DMS153 treated with DMSO at 0.1 percent for 48 hours (cell line): ENCODE measurements at regions not wholly inside any gene's neighbourhood (a gene's known extent, or its start where the extent isn't known, plus 50 kb on each side); places are given as distances from the start of the nearest gene placed in this dataset.

ENCODE experiments used
- DNase-seq: peaks from one replicate; lab custom pipeline; 2025; ENCODE audit not compliant: unreplicated experiment; lab: John Stamatoyannopoulos, UW

DNA sequence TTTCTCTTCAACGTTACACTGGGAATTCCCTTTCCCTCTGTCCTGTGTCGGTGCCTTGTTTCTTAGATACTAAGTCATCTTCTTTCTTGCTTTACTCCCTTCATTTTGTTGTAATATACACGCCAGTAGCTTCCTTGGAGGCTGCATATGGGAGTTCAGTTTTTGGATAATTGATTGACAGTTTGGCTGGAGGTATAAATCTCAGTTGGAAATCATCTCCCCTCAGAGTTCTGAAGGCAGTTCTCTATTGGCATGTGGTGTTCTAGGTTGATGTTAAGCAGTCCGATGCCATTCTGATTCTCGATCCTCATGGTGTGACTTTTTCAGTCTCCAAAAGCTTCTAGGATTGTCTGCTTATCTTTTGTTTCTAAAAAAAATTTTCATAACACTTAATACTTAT lies 152.5 kb upstream of the GLI2 start:
- DNase-seq, result no peak

DNA sequence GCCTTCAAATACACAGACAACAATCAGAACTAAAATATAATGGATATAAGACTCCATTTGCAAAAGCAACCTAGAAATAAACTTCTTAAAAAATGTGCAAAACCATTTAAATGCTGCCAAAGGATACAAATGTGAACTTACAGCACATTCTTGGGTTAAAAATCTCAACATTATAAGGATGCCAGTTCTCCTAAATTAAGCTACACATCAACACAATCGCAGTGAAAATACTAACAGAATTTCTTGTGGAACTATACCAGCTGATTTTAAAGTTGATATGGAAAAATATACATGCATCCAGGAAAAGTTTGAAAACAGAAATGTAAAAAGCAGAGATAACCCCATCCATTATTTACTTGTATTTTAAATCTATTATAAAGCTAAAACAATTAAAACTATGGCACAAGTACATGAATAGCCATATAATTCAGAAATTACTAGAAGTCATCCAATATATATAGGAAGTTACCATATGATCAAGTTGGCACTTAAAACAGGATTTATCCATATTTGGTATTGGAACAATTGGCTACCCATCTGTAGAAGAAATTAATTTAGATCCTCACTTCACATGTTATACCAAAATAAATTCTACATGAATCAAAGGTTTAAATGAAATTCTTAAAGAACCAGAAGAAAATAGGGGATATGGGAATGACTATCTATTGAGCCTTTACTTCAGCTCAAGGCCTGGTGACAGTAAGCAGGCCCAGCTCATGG lies 151.7 kb upstream of the GLI2 start:
- no peak for DNase-seq

DNA sequence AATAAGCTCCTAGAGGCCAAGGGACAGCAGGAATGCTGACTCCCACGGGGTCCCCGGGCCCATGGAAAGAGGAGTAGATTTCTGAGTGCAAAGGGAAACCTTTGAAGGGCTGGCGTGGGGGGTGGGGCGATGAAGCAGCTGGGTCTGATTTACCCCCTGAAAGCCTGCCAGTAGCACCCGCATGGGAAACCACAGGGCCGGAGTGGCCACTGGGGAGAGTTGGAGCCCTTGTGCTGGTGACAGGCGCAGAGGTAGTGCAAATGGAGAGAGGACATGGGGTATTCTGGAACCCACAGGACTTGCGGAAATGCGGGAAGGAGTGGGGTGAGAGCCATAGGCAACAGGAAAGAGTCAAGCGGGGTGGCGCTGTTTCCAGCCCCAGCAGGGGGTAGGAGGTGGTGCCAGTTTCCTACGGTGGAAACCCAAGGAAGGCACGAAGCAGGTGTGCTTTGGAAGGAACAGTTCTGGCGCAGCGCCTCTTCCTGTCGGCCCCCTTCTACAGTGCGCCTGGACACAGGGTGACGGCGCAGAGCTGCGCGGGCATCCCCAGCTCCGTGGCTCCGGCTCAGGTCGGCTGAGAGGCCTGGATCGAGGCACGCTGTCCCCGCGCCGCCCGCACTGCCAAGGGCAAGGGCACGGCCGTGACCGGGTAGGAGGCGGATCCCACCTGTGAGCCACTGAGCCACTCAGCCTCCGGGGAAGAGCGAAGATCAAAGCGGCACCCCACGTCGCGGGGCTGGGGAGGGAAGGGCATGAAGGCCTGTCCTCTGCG lies 149.0 kb upstream of the GLI2 start:
- DNase-seq, result no peak

DNA sequence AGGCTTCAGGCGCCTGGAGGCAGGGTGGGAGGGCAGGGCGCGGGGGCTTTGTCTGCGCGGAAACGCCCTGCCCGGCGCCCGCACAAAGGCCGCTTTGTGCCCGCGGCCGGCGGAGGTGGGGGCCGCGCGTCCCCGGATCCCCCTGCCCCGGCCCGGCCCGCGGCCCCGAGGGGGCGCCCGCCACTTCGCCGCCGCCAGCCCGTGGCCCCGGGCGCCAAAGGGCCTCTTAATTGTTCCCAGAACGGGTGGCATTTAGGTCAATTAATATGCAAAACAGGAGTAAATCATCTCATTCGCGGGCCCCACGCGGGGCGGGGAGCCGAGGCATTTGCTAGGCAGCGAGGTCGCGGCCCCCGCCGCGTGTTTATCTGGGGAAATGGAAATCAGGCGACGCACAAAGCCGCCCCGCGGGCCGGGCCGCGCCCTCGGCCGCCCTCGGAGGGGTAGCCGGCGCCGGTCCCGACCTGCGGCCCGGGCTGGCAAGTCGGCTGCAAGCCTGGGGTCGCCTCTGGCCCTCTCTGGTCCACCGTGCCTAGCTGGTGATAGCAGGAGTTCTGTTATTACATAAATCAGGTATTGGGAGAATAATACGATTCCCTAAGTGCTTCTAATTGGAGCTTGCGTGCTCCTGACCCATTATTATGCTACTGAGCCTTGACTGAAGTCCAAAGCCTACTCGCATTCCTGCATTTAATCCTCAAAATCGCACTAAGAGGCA lies 148.2 kb upstream of the GLI2 start:
- no peak for DNase-seq

DNA sequence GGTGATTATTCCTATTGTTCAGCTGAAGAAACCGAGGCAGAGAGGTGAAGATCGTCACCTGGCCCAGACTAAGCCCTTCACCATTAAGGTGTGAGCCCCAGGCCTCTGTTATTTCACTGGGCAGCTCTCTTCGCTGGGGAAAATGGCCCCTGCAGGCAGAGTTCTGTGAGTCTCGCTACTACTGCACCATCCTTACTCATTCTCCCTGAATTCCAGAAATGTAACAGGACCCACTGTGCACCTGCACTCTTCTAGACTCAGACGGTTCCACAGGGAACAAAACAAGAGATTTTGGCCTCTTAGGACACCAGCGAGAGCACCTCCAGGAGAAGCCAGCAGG lies 147.7 kb upstream of the GLI2 start:
- DNase-seq, result no peak

DNA sequence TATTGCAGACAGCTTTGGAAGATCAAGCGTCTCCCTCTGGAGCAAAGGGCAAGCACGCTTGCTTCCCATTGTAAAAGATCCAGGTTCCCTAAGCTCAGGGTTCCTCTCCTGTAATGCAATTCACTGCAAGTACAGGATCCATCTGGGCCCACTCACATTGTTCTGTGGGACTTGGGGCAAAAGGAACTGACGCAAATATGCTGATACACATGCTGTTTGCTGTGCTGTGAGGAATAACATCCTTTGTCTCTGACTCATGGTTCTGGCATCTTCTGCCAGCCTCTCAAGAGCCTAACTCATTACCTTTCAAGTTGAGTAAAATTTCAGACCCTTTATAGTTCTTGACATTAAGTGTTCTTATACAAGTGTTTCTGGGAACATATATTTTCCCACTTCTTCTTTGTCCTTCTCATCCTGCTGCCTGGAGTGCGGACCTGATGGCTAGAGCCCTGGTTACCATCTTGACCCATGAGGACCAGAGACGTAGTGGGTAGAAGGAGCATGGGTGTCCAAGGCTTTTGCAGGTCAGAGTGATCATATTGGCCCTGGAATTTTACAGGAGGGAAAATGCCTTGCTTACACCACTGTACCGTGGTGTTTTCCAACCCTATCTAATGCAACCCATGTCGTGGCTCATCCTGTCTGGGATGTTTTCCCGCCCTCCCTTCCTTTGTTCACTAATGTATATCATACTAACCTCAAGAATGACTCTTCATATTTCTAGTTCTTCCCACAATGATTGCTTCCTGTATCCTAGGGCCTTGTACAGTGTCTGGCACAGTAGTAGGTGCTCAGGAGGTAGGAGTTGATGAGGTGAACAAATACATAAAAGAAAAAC lies 145.7 kb upstream of the GLI2 start:
- DNase-seq, result no peak

DNA sequence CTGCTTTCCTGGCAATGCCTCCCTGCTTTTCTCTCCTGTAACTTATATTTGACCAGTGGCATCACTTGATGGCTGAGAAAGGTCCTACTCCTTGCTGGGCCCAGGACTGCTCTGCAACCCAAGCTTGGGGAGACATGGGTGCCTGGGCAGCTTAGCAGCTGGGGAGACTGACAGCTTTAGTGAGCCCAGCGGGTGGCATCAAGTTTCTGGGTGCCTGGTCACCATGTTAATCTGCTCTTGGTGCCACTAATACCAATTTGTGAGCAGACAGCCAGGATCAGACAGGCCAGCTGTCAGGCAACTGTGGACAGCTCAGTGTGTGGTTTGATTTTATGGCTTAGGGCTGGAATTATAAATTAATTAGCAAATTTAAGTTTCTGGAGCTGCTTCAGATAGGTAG lies 144.8 kb upstream of the GLI2 start:
- DNase-seq, result no peak

DNA sequence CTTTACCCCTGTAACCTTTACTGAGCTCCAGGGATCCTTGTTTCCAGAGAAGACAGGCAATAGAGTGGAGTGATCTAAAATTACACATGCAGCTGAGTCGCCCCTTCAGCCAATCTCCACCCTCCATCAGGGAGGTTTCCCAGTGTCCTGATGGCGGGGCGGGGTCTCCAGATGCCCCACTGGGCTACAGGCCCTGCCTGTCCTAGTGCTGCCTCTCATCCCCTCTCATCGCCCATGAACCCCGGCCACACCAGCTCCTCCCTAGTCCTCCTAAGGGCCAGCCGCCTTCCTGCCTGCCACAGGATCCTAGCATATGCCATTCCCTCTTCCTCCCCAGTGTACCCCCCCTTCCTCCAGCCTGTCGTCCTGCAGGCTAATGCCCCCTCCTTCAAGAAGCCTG lies 144.1 kb upstream of the GLI2 start:
- DNase-seq, result no peak

DNA sequence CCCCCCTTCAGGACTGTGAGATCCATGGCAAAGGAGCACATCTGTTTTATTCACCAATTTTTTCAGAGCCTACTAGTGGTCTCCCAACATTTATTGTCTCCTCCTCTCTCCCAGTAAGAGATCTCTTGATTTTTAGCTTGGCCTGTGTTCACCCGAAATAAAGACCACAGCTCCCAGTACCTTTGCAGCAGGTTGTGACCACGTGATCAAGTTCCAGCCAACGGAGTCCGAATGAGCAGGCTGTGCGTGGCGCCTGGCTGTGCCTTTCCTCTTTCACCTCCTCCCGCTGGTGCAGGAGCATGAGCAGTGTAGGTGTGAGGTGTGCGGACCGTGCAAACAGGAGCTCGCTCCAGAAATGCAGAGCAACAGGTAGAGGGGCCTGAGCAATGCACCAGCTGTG lies 143.6 kb upstream of the GLI2 start:
- DNase-seq, result no peak

DNA sequence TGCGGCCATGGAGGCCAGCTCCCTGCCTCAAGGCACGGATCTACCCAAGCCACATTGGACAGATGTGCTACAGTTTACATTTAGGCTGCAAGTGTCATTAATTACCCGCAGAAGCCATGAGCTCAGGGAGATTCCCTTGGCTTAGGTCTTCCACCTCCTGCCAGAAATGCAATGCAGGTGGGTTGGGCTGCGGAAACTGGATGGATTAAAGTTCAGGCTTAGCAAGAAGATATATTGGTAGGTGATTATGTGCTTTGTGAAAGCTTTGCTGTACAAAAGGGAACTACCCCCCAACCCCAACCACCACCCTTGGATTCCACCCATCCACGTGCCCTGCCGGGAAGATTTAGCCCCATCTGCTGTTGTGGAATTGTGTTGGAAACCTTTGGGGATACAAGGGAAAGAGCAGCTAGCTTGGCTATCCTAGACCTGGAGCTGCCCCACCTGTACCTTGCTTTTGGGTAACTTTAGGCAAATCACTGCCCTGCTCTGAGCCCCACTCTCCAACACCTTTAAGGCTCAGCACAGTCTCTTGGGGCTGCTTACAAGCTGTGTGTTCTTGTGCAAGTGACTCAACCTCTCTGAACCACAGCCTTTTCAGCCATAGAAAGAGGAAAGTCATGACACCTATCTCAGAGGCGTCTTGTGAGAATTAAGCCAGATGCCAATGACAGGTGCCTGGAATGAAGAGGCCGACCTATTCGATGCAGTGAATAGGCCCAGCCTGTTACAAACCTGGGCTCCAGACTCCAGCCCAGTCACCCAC lies 141.6 kb upstream of the GLI2 start:
- DNase-seq, result no peak

DNA sequence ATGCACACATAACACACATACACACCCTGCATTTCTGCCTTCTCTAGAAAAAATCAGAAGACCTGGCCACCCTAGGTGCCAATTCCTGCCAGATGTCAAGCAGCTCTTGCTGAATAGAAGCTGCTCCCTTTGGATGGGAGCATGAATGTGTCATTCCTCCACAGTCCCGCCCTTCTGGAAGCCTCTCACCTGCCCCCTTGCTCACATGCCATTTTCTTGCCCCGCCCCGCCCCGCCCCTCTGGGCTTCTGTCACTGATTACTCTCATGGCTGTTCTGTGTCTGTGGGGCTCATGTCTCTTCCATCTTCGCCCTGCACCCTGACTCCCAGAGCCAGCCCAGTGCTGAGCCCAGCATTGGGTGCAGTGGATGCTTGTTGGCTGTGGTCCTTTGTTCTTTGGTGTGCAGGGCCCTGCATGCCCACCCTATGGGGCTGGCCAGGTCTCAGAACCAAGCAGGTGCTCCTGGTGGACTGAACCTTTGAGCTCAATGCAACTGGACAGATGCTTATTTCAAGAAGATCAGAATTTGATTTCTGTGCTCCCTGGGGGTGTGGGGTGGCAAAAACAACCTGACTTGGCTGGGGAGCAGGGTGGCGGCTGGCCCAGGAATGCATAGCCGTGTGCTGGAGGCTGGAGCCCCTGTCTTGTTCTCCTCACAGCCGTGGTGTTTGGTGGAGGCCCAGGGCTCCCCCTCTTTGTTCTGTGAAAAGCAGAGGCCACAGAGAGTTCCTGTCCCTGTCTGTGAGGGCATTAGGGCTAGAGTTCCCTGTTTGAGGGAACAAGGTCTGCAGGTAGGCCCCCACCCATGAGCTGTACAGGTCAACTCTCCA lies 140.6 kb upstream of the GLI2 start:
- DNase-seq, result no peak

DNA sequence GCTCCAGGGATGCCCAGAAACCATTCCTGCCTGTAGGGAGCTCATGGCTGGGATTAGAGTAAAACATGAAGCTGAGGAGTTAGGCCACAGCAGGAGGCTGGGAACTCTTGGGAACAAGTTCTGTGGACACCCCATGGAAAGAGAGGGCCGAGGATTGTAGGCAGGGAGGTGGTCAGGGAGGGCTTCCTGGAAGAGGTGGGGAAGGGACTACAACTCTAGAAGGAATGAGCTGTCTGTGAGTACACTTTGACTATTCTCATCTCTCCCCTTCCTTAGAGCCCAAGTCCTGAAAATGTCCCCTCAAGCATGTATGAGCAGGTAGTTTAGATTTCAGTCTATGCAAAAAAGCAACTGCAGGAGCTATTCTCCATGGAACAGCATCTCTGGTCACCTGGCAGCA lies 139.9 kb upstream of the GLI2 start:
- no peak for DNase-seq

DNA sequence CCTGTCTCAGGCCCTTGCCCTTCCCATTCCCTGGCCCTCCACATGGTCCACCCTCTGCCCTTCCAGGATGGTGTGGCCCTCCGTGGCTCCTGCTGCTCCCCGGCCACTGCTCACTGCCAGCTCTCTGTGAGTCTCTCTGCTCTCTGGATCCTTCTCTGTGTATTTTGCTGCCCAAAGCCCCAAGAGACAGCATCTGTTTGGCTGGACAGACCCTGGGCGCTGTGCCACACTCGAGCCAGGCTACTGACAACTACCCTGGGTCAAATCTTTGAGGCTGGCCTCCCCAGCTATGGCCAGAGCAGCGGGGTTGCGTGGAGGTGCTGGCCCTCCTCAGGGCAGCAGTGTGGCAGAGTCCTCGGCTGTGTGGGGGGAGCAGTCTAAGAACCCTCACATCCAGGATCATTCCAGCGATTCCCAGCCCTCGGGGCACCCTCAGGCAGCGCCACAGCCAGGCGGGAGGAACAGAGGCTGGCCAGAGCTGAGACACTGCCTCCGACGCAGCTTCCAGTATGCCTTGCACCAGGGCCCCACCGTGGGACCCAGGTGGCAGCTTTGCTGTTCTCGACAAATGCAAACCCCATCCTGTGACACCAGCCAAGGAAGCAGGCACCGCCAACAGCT lies 139.4 kb upstream of the GLI2 start:
- no peak for DNase-seq

DNA sequence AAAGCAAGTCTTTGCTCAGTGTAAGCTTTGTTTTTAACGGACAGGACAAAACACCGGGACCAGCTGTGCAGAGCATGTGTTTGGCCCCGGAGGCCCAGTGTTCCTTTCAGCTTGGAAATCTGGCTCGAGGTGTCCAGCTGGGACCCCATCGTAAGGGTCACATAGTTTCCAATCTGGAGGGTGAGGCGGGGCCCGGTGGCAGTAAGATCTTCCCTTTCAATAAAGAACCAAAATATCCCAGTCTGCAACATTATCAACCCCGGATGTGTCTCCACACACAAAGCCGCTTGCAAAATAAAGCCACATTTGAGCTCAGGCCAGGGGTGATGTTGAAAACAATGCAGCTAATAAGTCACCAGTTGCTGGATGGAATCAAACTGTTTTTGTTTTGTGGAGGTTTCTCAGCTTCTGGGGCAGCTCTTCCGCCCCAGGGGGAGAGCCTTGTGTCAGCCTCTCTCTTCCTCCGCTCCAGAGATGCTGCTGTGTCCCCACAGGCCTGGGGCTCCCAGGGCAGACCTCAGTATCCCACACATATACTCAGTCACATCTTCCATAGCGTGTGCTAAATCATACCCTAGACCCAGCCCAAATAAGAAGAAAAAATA lies 138.6 kb upstream of the GLI2 start:
- DNase-seq, result no peak

DNA sequence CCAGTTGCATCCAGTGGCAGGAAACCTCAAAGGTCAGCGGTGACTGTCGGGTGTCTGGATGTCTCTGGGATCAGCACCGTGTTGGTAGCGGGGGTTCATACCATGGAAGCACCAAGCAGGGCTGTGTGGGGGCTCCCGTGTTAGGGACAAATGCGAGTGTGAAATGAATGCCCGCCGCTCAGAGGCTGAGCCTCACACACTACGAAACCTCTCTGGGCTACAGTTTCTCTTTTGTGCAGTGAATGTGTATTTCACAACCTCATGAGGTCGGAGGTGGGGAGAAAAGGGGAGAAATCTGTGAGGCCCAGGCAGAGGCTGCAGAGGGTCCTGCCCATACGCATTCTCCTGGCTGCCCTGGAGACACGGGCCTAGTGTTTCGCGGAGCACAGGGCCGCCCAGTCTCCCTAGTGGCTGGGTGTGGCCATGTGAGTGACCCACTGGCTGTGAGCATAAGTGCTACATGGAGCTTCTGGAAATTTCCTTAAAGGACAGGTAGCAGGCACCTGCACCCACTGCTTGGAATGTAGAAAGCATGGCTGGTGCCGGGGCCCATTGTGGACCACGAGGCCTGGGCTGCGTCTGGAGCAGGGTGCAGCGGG lies 138.0 kb upstream of the GLI2 start:
- no peak for DNase-seq

DNA sequence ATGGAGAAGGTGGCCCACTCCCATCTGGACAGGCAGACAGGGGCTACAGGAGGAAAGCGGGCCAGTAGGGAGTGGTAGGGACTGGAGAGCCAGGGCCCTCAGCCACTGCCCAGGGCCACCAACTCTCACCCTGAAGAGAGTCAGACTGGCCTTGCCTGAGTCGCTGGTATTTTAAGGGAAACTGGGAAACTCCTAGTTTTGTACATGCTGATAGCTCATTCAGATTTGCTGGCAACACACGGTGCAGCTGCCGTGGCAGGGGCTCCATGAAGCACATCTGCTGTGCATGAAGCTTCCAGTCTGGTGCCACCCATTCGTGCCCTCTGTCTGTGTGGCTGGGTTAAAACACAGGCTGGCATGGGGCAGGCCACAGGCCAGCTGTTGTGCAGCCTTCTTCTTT lies 137.3 kb upstream of the GLI2 start:
- no peak for DNase-seq

DNA sequence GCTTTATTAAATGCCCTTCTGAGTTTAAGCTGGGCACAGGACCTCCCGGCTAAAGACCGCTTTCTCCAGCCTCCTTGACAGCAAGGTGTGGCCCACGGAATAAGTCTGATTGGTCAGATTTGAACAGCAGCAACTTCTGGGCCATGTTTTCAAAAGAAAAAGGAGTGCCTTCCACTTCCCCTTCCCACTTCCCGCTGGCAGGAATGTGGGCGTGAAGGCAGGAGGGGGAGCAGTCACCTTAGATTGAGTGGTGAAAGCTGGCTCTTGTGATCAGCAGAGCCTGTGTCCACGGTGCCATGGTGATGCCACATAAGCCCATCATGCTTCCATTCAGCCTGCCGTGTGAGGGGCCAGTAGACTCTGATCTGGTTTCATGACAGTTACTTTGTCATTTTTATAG lies 136.6 kb upstream of the GLI2 start:
- DNase-seq, result no peak

DNA sequence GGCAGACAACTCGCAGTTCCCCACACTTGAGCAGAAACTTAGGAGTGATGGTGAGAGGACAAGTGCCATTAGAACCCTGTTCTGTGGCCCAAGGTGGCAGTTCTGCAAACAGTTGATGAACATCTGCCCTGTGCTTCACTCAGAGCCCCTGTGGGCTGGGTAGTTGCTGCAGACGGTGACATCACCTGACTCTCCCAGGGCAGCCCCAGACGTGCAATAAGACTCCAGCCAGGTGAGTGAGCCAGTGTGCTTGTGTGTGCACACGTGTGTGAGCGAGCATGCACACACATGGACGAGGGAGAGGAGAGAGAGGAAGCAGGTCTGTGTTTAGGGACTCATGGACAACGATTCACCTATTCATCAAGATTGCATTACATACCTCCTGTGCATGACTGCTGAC lies 136.0 kb upstream of the GLI2 start:
- no peak for DNase-seq

DNA sequence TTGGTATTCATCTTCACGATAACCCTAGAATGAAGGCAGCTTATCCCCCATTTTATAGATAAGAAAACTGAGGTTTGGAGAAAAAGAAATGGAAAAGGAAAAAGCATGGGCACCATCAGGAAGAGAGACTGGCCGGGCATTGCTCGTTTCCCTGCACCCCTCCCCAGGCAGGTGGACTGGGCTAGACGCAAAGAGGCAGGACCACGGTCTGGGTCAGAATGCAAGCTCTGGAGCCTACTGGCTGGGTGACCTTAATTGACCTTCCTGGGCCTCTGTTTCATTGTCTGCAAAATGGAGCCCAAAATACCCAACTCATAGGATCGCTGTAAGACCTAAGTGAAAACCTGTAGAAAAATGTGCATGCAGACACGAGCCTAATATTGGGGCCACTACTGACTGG lies 135.3 kb upstream of the GLI2 start:
- DNase-seq, result no peak
